HG02678 (cell line): ENCODE measurements at regions not wholly inside any gene's neighbourhood (a gene's known extent, or its start where the extent isn't known, plus 50 kb on each side); places are given as distances from the start of the nearest gene placed in this dataset.
"Not testable (repeated sequence)": the region's sequence is repeated elsewhere in the genome, so short reads cannot be mapped to it uniquely, and the experiment has no call there.

Experiments
- ATAC-seq: cut with Tn5 transposase; IDR thresholded peaks from one replicate; pipeline ENCODE4 v1.9.1; 2021; ENCODE audit warnings: mild to moderate bottlenecking, moderate library complexity; ENCODE audit not compliant: unreplicated experiment

DNA sequence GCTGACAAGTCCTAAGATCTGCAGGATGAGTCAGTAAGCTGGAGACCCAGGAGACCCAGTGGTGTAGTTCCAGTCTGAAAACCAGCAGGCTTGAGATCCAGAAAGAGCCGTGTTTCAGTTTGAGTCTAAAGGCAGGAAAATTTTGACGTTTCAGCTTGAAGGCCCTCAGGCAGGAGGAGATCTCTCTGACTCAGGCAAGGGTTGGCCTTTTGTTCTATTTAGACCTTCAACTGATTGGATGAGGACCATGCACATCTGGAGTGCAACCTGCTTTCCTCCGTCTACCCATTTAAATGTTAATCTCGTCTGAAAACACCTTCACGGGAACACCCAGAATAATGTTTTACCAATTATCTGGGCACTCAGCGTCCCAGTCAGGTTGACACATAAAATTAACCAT lies 69.5 kb downstream of the NPIPA7 start:
- ATAC-seq = not testable (repeated sequence)

DNA sequence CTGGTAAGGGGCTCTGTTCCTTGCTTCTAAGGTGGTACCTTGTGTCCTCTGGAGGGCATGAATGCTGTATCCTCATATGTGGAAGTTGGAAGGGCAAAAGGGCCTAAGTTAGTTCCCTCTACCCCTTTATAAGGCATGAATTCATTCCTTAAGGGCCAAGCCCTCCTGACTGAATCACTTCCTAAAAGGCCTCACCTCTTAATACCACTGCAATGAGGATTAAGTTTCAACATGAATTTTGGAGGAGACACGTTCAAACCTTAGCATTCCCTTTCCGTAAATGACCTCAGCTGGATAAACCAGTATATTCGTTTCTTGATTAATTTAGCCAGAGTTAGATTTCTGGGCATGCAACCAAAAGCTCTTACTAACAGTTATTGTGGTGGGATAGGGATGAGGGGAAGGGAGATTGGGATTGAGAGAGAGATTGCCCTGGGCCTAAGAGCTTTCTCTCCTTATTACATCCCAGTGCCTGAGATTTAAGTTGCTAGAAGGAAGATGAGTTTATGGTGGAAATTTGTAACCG lies 70.8 kb downstream of the NPIPA7 start:
- not testable (repeated sequence) for ATAC-seq

- not testable (repeated sequence) for ATAC-seq
Observed at GRCh38 chr16:16451721-16452410, 72.9 kb downstream of the NPIPA7 start.

GRCh38 chr16:16458579-16458978 lies 79.6 kb downstream of the NPIPA7 start:
- ATAC-seq = not testable (repeated sequence)

DNA sequence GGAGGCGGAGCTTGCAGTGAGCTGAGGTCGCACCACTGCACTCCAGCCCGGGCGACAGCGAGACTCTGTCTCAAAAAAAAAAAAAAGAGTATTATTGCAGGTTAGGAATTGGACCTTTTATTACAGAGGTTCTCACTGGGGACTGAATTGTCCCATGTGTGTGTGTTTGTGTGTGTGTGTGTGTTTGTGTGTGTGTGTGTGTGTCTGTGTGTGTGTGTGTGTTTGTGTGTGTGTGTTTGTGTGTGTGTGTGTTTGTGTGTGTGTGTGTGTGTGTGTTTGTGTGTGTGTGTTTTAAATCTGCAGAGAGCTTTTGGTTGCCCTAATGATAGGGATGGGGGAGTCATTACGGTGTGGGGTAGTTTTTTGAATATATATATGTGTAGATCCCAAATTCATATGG lies 84.9 kb downstream of the NPIPA7 start:
- not testable (repeated sequence) for ATAC-seq

GRCh38 chr16:16488919-16489318 lies 110.0 kb downstream of the NPIPA7 start:
- ATAC-seq = not testable (repeated sequence)

DNA sequence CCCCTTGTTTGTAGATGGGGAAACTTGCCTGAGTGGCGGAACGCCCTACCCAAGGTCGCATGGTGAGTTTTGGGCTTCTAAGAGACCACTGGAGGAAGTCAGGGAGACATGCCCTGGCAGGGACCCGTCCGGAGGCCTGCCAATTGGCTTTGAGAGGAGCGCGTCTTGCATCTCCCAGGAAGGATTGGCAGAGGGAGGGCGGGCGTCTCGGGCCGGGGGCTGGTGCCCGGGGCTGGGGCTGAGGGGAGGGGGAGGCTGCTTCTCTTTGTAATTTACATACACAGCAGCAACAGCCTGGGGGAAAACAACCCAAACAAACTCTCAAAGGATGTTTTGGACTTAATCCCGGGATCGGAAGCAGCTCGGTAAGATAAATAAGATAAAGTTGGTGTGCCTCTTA lies 110.5 kb downstream of the NPIPA7 start:
- not testable (repeated sequence) for ATAC-seq

DNA sequence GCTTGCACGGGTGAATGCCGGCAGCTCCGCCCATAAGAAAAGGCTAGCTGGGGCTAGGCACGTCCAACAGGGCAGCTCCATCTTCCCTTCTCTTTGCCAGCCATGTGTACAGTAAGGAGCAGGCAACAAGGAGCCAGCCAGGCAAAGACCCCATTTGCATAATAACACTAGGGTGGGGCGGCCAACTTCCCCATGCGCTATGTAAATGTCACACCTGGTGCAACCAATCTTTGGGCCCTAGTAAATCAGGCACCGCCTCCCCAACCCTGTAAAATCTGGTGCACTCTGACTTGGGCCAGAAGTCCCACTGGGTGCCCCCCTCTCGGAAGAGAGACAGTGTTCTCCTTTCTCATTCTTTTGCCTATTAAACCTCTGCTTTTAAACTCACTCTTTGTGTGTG lies 115.2 kb downstream of the NPIPA7 start:
- not testable (repeated sequence) for ATAC-seq

GRCh38 chr16:16494998-16495397 lies 116.1 kb downstream of the NPIPA7 start:
- not testable (repeated sequence) for ATAC-seq

DNA sequence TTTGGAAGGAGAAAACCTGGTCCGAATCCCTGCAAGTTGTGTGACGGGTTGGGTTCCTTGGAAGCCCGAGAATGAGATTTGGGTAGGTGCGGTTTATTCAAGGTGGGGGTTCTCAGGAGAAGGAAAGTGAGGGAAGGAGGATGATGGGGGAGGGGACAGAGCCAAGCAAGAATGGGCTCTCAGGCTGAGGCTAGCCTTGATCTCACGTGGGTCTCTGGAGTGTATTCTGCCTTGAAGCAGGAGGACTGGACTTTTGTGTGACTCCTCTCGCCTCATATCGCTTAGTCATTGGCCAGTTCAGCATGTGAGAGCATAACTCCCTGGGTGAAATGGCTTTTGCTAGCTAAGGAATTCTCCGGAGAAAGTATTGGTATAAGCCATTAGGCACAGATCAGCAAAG lies 120.9 kb downstream of the NPIPA7 start:
- not testable (repeated sequence) for ATAC-seq

DNA sequence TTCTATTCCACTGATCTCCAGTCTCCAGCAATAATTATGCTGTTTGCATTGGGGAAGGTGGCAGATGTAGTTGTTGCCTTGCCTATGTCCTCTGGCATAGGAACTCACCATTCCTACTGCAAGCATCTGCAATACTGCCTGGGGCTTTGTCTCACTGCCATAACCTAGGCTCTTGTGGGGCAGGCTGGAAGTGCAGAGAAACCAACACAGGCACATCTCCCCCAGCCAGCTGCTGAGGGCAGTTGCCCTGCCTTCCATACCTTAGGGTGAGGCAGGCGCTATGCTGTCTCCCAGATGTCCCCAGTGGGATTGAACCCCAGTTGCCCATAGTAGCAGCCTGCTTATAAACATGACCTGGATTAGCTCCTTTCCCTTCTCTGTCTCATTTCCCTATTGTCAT lies 128.1 kb downstream of the NPIPA7 start:
- ATAC-seq = not testable (repeated sequence)

GRCh38 chr16:16508344-16508743 lies 129.4 kb downstream of the NPIPA7 start:
- ATAC-seq = not testable (repeated sequence)

DNA sequence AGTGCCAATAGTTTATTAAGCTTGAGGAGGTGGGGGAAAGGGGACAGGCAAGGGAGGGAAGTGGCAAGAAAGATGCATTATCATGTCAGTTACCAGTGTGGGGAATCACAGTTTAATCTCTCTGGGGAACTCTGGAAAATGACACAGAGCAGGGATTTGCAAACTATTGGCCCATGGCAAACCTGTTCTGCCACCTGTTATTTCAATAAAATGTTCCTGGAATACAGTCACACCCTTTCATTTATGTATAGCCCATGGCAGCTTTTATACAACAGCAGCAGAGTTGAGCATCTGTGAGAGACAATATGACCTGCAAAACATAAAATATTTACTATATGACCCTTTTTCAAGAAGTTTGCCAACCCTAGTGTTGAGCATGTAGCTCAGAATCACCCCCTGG lies 140.5 kb downstream of the NPIPA7 start:
- ATAC-seq = not testable (repeated sequence)

DNA sequence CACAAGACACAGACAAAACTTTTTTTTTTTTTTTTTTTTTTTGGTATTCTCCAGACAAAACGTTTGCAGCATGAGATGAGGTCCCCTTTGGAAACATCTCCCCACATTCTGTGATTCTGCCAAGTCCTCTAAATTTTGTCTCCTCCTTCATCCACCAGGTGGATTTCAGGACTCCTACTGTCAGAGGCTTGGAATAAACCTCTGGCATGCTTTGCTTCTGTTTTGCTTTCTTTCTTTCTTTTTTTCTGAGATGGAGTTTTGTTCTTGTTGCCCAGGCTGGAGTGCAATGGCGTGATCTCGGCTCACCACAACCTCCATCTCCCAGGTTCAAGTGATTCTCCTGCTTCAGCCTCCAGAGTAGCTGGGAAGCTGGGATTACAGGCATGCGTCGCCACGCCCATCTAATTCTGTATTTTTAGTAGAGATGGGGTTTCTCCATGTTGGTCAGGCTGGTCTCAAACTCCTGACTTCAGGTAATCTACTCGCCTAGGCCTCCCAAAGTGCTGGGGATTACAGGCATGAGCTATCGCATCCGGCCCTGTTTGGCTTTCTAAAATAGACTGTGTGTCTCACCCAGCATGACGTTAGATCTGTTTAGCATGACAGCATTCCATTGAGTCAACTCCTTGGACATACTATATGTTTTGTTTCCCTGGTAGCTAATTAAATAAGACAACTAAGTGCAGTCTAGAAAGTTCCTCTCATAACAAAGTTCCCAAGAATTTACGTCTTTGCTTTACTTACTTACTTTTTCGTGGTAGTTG lies 142.5 kb downstream of the NPIPA7 start:
- not testable (repeated sequence) for ATAC-seq

GRCh38 chr16:16526998-16527397 lies 148.1 kb downstream of the NPIPA7 start:
- not testable (repeated sequence) for ATAC-seq

- ATAC-seq = not testable (repeated sequence)
Observed at GRCh38 chr16:16530744-16531143, 151.8 kb downstream of the NPIPA7 start.

DNA sequence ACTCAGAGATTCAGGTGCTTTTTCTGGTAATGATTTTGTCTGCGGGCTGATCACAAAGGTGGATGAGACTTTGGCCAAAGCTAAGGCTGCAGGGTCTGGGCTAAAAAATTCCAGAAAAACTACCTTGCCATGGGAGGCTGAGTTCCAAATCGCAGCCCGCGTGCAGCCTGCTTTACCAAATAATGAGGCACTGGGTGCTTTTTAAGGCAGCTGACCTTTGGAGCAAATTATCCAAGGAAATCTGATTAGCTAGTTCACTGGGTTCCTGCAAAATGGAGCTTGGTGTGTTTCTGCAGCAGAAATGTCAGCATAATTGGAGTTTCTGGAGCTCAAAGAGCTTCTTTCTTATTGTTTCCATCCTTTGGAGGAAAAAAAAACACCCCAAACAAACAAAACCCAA lies 156.6 kb downstream of the NPIPA7 start:
- not testable (repeated sequence) for ATAC-seq

DNA sequence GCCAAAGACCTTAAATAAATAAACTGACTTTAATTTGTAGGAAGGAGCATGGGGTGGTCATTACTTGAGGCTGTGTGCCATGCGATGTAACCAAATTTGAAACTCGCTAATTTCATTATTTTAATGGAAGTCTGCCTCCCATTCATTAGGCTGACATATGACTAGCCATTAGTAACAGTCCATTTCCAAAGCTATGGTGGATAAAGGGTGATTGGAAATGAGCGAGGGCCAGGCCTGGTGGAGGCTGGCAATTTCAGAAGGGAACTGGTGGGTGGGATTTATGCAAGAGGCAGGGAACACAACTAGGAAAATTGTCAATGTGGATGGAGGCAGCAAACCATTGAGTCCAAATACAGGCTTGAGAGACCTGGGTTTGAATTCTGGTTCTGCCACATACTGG lies 157.2 kb downstream of the NPIPA7 start:
- ATAC-seq = not testable (repeated sequence)

GRCh38 chr16:16549710-16550109 lies 170.8 kb downstream of the NPIPA7 start:
- not testable (repeated sequence) for ATAC-seq

- not testable (repeated sequence) for ATAC-seq
Observed at GRCh38 chr16:16550824-16551223, 171.9 kb downstream of the NPIPA7 start.

GRCh38 chr16:16552819-16553340 lies 173.9 kb downstream of the NPIPA7 start:
- not testable (repeated sequence) for ATAC-seq
